Esophagus squamous epithelium (tissue), 4 donors: ENCODE measurements at regions not wholly inside any gene's neighbourhood (a gene's known extent, or its start where the extent isn't known, plus 50 kb on each side); places are given as distances from the start of the nearest gene placed in this dataset.

ENCODE experiments used
- POLR2A ChIP-seq, 4 donors: fragments of 450-650 bp; IDR thresholded peaks; one replicate each; pipeline ENCODE4 v1.6.1; 2017; ENCODE audit warnings: antibody characterized with exemption in 4 of 4, mild to moderate bottlenecking in 4 of 4, moderate library complexity in 3 of 4
- TF ChIP-seq, protein P1 (sequence below), 6 experiments: fragments of 450-650 bp in 4 of 6; fragments of 200-600 bp in 2 of 6; sonication (generic) in 2 of 6; IDR thresholded peaks; one replicate each; pipeline ENCODE4 v1.5.1; 2016 to 2019; ENCODE audit warnings: antibody characterized with exemption in 6 of 6, mild to moderate bottlenecking in 4 of 6, moderate library complexity in 4 of 6

DNA sequence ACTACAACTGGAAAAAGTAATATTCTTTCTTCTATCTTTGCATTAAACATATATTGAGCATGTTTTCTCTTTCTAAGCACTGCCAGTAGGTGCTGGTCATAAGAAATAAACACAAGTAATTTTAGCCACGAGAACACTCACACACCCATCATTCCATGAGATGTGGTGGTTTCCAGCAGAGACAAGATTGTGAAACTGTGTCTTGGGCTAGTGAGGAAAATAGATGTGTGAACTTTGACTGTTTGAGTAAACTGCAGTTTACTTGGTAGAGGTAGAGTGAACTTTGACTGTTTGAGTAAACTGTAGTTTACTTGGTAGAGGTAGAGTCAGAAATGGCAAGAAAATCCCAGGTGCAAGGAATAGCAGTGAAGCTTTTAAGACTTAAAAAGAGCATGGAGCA, 300.9 kb upstream of the HS3ST1 start:
- TF ChIP-seq, protein P1, sequence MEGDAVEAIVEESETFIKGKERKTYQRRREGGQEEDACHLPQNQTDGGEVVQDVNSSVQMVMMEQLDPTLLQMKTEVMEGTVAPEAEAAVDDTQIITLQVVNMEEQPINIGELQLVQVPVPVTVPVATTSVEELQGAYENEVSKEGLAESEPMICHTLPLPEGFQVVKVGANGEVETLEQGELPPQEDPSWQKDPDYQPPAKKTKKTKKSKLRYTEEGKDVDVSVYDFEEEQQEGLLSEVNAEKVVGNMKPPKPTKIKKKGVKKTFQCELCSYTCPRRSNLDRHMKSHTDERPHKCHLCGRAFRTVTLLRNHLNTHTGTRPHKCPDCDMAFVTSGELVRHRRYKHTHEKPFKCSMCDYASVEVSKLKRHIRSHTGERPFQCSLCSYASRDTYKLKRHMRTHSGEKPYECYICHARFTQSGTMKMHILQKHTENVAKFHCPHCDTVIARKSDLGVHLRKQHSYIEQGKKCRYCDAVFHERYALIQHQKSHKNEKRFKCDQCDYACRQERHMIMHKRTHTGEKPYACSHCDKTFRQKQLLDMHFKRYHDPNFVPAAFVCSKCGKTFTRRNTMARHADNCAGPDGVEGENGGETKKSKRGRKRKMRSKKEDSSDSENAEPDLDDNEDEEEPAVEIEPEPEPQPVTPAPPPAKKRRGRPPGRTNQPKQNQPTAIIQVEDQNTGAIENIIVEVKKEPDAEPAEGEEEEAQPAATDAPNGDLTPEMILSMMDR (IDR thresholded peaks at IDR 0.05) = no peak
- TF ChIP-seq POLR2A (IDR thresholded peaks at IDR 0.05) = no peak
